Mesothelial cell of epicardium (in vitro differentiated cells): ENCODE measurements at regions not wholly inside any gene's neighbourhood (a gene's known extent, or its start where the extent isn't known, plus 50 kb on each side); places are given as distances from the start of the nearest gene placed in this dataset.
"Not testable (repeated sequence)": the region's sequence is repeated elsewhere in the genome, so short reads cannot be mapped to it uniquely, and the experiment has no call there.

Experiments
- DNase-seq, 2 experiments: peaks; one replicate each; pipeline ENCODE4 v3.0.0; 2021; ENCODE audit warnings: low spot score in 2 of 2; ENCODE audit not compliant: unreplicated experiment in 2 of 2
- H3K27ac Mint-ChIP-seq: 2 replicates; pipeline ENCODE4 v1.8.0; 2021; ENCODE audit warnings: mixed read lengths
- H3K27me3 Mint-ChIP-seq: 2 replicates; pipeline ENCODE4 v1.8.0; 2021; ENCODE audit warnings: low read depth, mixed read lengths
- H3K36me3 Mint-ChIP-seq: 2 replicates; pipeline ENCODE4 v1.8.0; 2021; ENCODE audit warnings: mixed read lengths
- H3K4me1 Mint-ChIP-seq: 2 replicates; pipeline ENCODE4 v1.8.0; 2021; ENCODE audit warnings: mixed read lengths
- H3K4me3 Mint-ChIP-seq: 2 replicates; pipeline ENCODE4 v1.8.0; 2021; ENCODE audit warnings: mild to moderate bottlenecking, moderate library complexity, mixed read lengths
- H3K9me3 Mint-ChIP-seq: 2 replicates; pipeline ENCODE4 v1.8.0; 2021; ENCODE audit warnings: mixed read lengths
- TF ChIP-seq, protein P1 (sequence below): fragments of 200-600 bp; sonication (generic); IDR thresholded peaks from one replicate; pipeline ENCODE4 v1.5.0; 2021; ENCODE audit warnings: antibody characterized with exemption; ENCODE audit not compliant: unreplicated experiment

DNA sequence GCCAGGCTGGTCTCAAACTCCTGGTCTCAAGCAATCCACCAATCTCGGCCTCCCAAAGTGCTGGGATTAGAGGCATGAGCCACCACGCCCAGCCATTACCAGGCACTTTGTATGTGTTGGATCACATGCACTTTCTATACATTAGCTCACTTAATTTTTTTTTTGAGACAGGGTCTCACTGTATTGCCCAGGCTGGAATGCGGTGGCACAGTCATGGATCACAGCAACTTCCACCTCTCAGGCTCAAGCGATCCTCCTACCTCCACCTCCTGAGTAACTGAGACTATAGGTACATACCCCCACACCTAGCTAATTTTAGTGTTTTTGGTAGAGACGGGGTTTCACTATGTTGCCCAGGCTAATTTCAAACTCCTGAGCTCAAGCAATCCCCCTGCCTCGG, 203.0 kb upstream of the MYL2 start:
- H3K4me3 Mint-ChIP-seq: no peak overlapping the region
- no peak overlapping the region for H3K27ac Mint-ChIP-seq
- TF ChIP-seq, protein P1, sequence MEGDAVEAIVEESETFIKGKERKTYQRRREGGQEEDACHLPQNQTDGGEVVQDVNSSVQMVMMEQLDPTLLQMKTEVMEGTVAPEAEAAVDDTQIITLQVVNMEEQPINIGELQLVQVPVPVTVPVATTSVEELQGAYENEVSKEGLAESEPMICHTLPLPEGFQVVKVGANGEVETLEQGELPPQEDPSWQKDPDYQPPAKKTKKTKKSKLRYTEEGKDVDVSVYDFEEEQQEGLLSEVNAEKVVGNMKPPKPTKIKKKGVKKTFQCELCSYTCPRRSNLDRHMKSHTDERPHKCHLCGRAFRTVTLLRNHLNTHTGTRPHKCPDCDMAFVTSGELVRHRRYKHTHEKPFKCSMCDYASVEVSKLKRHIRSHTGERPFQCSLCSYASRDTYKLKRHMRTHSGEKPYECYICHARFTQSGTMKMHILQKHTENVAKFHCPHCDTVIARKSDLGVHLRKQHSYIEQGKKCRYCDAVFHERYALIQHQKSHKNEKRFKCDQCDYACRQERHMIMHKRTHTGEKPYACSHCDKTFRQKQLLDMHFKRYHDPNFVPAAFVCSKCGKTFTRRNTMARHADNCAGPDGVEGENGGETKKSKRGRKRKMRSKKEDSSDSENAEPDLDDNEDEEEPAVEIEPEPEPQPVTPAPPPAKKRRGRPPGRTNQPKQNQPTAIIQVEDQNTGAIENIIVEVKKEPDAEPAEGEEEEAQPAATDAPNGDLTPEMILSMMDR: no peak
- H3K27me3 Mint-ChIP-seq: no peaks in the 10 kb centered on the region
- no peak for DNase-seq
- peaks cover 4% of the 10 kb centered on the region for H3K9me3 Mint-ChIP-seq
- H3K36me3 Mint-ChIP-seq: no peaks in the 10 kb centered on the region
- peaks cover 39% of the 10 kb centered on the region for H3K4me1 Mint-ChIP-seq

DNA sequence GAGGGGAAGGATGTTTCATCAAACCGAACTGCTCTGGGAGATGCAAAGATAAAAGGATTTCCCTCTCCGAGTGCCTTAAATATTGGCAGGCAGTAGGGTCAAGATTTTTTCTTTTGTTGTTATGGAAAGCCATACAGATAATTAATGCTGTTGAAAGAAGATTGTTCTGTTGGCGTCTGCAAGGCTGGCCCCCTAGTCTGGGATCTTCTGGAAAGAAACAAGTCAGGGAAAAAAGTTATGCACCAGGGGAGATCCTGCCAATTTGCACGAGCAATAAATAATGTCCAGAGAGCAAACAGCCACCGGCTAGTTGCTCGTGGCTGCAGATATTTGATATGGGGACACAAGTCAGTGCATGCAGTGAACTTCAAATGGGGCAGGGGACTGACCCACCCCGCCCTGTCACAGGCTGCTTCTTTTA, 202.1 kb upstream of the MYL2 start:
- Mint-ChIP-seq H3K27me3 (no peaks in the 10 kb centered on the region), H3K27ac (peak overlapping the region; percentile 60), H3K9me3 (peaks cover 4% of the 10 kb centered on the region)

DNA sequence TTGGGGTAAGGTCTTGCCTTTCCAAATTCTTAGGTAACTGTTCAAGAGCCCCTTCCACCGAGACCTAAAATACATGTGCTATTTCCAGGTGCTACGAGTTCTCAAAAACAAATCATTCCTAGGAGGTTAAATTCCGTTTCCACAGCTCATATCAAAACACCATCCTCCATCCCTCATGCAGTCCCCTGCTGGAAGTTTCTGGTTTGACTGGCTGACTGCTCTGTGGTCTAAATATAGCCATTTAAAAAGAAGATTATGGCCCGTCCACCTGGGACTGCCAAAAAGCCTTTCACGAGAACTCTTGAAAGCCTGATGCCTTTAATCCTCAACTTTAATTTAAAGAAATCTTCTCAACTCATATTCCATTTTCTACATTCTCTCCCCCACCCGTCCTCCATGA, 201.5 kb upstream of the MYL2 start:
- Mint-ChIP-seq H3K4me3 (peak overlapping the region; percentile 1), H3K9me3 (peaks cover 5% of the 10 kb centered on the region), H3K27ac (peak overlapping the region; percentile 60), H3K36me3 (peaks cover 2% of the 10 kb centered on the region), H3K27me3 (no peaks in the 10 kb centered on the region), H3K4me1 (peaks cover 39% of the 10 kb centered on the region)
- DNase-seq: no peak
- TF ChIP-seq, protein P1: peak; percentile 25

More for the DNA sequence above, 202.1 kb upstream of the MYL2 start:
- peak overlapping the region; percentile 1 for H3K4me3 Mint-ChIP-seq
- no peak for DNase-seq
- TF ChIP-seq, protein P1: no peak
- no peaks in the 10 kb centered on the region for H3K36me3 Mint-ChIP-seq
- H3K4me1 Mint-ChIP-seq: peaks cover 39% of the 10 kb centered on the region

DNA sequence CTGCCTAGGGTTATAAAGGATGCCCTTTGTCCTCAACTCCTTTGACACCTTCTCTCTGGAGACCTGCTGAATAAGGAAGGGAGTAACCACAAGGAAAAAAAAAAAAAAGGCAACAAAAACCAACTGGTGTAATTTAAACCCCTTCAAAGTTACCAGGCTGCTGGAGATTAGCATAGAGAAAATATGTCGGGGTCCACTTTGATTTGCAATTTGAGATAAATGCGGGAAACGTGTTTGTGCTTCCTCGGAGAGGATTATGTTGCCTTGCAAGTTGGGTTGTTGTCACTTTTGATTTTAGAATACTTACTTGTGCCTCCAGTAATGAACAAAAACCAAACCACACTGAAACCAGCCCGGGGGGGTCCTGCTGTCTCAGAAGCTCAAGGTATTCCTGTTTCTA, 200.2 kb upstream of the MYL2 start:
- H3K27ac Mint-ChIP-seq: peak overlapping the region; percentile 50

DNA sequence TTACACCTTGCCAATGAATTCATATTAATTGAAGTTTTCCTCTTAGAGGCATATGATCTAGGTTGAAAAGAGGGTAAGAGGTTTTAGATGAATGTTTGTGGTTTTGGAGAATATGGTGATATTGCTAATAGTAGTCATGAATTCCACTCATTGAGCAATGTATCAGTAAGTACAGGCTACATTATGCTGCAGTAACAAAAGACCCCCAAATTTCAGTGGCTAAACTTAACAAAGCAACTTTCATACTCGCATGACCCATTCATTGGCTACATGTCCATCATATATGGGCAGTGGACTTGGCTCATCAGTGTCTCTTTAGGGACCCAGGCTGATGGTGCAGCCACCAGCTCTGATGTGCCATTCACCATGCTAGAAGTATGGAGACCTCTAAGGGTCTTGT, 196.6 kb upstream of the MYL2 start:
- TF ChIP-seq, protein P1: no peak
- H3K27ac Mint-ChIP-seq: no peak overlapping the region
- DNase-seq: no peak
- H3K27me3 Mint-ChIP-seq: no peaks in the 10 kb centered on the region
- no peak overlapping the region for H3K4me3 Mint-ChIP-seq
- H3K4me1 Mint-ChIP-seq: peaks cover 18% of the 10 kb centered on the region
- peaks cover 11% of the 10 kb centered on the region for H3K36me3 Mint-ChIP-seq
- peaks cover 18% of the 10 kb centered on the region for H3K9me3 Mint-ChIP-seq

More for the DNA sequence above, 200.2 kb upstream of the MYL2 start:
- TF ChIP-seq, protein P1: no peak
- Mint-ChIP-seq H3K4me3 (no peak overlapping the region), H3K36me3 (peaks cover 9% of the 10 kb centered on the region), H3K9me3 (peaks cover 15% of the 10 kb centered on the region), H3K27me3 (no peaks in the 10 kb centered on the region), H3K4me1 (peaks cover 35% of the 10 kb centered on the region)
- no peak for DNase-seq

DNA sequence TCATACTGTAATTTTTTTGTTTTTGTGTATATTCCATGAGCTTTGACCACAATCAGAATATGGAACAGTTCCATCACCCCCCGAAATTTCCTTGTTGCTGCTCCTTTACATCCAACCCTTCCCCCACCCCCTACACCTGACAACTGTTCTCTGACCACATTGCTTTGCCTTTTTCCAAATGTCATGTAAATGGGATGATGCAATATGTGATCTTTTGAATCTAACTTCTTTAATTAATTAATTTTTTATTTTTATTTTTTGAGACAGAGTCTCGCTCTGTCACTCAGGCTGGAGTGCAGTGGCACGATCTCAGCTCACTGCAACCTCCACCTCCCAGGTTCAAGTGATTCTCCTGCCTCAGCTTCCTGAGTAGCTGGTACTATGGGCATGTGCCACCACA, 192.9 kb upstream of the MYL2 start:
- H3K27me3 Mint-ChIP-seq, H3K4me3 Mint-ChIP-seq, DNase-seq, H3K27ac Mint-ChIP-seq, H3K4me1 Mint-ChIP-seq: not testable (repeated sequence)
- H3K9me3 Mint-ChIP-seq: peaks cover 19% of the 10 kb centered on the region
- peaks cover 11% of the 10 kb centered on the region for H3K36me3 Mint-ChIP-seq
